HG03354 (cell line): ENCODE measurements at regions not wholly inside any gene's neighbourhood (a gene's known extent, or its start where the extent isn't known, plus 50 kb on each side); places are given as distances from the start of the nearest gene placed in this dataset.

Source experiments
- ATAC-seq: cut with Tn5 transposase; IDR thresholded peaks from one replicate; pipeline ENCODE4 v1.9.1; 2021; ENCODE audit warnings: mild to moderate bottlenecking; ENCODE audit not compliant: unreplicated experiment, poor library complexity, severe bottlenecking

DNA sequence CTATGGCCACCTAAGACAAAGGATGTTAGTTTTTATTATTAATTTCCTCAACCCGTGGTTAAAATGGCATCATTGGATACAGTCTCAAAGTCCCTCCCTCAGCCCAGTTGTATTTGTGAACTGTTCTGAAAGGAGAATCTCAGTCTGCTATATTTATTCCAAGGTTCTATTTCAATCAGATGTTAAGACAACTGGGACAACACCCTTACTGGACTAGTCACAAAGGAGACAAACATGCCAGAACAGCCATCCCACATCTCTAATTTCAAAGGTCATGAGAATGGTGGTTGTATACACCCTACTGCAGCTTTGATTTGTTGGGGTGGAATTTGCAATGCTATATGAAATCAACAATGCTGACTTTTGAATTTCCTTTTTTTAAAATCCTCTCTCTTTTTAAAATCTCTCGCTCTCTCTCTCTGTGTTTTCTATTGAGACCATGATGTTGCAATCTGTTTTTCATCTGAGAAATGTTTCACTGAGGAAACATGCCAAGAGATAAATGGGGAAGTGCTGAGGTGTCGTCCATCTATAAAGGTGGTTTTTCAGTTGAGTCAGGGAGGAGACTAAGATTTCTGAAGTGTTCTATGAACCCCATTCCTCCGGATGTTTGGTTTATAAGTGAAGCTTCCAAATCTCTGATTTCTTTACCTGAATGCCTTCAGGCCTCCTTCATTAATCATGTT, 201.5 kb upstream of the GATB start:
- no peak for ATAC-seq

DNA sequence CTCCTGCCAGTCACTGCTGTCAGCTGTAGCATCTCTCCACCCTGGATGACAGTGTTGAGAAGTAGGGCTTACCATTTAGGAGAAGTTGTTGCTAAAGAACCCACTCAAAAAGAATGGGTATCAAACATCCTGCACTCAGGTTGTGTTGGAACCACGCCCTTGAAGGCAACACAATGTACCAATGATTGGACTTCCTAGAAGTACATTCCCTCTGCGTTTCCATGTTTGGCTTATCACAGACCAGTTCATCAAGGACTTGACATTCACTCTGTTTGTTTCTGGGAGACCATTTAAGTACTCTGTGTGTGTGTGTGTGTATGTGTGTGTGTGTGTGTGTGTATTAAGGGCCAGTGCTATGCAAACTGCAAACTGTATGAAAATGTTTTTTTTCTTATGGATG, 200.6 kb upstream of the GATB start:
- no peak for ATAC-seq

DNA sequence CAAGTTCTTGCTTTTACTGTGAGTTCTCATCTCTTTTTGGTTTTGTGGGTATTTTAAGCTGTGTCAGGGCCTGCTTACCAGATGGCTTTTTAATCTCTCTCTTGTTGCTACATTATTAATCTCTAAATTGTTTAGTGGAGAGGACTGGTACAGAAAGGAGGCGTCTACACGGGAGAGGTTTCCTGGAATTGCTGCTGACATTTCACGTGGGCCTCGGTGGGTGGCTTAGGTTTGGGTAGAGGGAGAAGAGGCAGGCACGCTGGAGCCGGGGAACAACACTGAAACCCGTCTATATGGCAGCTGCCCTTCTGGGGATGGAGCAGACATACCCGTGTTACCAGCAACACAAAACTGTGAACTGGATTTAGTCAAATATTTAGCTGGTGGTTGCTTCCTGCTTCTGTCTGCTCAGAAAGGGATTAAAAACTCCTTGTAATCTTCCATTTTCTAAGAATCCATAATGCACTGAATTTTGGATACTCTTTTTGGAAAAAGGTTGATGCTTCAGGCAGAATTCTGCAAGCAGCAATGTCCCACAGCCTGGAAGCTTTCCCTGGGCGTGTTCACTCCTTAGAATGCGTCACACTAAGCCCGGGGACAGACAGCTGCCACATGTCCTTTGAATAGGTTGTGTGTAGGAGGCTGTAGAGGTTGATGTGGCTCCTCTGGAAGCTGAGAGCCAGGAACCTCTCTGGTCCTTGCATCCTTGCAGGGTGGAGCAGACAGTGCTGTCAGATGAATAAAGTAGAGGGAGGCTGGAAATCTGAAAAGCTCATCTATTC, 199.8 kb upstream of the GATB start:
- no peak for ATAC-seq

DNA sequence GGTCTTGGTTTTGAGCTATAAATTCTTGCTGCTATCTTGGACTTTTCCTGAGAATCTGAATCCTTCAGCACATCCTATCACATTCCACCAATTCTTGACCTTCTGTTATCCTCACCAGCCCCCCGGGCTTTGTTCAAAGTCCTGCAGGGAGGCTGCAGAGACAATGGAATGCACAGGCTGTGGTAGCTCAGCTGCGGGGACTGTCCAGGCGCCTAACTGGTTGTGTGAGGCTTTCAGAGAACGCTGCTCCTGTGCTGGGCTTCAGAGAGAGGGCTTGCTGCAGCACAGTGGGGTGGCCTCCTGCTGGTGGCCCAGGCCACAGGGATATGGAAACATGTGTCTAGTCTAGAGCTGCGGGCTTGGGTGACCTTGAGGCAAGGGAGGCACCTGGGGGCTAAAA, 196.3 kb upstream of the GATB start:
- no peak for ATAC-seq

DNA sequence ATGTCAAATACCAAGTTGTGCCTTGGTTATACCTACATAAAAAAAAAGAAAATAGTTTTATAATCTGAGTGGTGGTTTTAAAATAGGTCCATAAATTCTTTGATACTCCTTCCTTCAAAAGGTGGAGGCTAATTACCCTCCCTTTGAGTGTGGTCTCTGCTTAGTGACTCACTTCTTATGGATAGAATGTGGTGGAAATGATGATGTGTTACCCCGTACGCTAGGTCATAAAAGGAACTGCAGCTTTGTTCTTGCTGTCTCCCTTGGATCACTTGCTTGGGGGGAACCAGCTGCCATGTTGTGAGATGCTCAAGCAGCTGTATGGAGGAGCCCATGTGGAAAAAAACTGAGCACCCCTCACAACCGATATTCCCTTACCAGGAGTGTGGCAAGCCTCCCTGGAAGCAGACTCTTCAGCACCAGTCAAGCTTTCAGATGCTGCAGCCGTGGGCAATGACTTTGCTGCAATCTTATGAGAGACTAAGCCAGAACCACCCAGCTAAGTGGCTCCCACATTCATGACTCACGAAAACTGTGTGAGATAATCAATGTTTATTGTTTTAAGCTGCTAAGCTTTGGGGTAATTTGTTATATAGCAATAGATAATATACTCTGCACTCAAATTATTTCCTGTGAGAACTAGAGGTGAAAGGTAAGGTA, 195.0 kb upstream of the GATB start:
- ATAC-seq, result no peak

DNA sequence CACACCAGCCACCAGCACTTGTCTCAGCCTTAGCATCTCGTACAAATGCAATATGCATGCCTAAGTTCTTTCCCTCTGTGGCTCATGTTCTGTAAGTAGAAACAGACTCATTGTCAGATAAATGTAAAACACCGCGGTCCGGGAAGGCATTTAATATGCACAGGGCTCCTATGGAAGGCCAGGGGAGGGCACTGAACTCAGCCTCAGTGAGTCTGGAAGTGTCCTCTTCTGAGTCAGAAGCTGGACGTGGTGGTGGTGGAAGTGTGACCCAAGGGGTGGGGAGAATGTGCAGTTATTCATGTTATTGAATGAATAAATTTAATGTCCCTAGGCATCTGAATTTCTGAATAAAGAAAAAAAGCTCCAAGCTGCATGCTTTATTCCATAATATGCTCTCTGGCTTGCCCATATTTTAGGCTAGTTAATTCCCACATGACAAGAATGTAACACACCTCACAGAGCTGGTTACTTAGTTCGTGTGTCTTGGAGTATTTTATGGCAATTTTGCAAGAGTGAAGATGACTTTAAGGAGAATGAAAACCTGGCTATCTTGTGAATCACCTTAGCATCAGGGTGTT, 193.1 kb upstream of the GATB start:
- ATAC-seq, result no peak

DNA sequence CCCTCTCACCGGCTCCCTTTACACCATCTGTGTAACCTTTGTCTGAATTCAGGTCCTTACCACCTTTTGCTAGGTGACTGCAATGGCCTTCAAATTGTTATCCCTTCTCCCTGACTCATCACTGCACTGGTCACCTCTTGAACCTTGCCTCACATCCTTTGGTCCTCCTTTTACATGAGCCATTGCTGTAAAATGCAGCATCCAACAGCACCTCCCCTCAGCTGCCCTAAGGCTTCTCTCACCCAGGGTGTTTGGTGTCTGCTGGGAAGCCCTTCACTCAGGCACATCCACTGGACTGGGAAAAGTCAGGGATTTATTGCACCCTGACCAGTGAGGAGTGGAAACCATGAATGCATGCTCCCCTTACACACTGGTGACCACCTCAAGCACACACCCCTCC, 192.5 kb upstream of the GATB start:
- no peak for ATAC-seq

DNA sequence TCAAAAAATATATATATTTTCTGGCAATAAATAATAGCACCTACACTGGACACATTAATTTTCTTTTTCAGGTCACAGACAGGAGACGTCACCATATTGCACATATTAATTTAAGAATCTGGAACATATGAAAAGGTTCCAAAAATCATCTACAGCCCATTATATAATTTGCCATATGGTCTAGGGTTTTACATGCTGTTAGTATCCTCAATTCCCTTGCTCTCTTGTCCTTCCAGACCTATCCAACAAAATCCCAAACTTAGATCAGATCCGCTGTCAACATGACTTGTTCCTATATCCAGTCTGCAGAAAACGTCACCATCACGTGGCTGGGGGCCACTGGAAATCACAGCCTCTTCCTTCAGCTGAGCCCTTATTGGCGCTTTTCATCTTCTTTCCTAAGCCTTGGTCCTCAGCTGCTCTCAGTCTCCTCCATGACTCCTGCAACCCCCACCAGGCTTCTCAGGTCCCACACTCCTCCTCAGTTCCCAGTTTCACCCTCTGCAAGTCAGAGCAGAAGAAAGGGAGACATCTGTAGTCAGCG, 192.0 kb upstream of the GATB start:
- no peak for ATAC-seq

DNA sequence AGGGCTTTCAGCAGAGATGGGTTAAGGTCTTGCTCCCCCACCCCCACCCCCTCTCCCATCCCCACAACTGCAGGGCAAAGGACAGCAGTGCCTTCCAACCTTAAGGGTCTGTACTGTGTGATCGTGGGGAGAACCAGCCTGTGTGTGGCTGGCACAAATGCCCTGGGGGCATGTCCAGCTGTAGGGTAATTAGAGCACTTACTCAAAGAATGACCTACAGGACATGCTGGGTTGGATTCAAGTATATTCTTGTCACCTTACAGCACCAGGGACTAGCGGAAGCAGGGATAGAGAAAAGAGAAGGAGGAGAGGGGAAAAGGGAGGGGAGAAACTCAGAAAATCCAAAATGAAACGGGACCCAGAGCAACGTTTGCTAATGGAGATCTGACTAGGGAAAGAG, 191.3 kb upstream of the GATB start:
- no peak for ATAC-seq

DNA sequence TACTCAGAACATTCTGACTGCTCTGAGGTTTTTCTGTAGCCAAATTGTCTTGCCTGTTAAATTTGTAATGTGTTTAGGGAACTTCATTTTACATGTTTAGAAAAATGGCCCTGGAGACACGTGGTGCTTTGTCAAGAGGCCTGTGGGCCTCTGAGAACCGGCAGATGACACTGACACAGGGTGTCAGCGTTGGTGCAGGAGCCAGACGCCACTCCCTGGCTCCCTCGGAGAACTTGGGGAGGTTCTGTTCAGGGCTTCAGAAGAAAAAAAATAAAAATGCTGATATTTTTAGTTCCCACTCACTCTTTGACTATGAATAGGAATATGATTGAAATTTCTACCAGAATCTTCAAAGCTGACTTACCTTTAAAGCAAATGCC, 190.9 kb upstream of the GATB start:
- ATAC-seq, result no peak

DNA sequence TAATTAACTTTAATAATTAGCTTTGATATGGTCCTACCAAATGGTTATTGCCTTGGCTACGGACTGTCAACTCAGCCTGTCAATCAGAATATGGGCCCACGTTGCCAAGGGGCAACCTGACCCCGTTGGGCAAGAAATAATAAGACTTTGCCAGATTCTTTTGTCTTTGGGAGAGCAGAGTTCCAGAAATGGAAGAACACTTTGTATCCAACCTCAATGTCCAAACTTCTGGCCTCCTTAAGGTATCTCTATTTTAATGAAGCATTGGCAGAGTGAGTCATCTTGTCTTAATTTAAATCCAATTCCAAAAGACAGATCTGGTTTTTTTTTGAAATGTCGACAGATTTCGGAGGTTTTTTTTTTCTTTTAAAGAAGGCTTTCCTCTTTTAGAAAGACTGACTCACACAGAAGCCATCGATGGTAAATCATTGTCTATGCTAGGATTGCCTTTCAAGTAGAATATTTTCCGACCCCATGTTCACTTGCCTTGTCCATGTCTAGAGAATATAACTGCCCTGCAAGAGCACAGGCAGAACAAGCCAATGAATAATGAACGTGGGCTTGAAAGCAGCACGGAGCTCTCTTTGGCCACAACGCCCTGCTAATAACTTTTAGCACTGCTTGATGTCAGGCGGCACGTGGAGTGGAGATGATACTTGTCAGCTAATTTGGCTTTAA, 190.3 kb upstream of the GATB start:
- ATAC-seq, result no peak

DNA sequence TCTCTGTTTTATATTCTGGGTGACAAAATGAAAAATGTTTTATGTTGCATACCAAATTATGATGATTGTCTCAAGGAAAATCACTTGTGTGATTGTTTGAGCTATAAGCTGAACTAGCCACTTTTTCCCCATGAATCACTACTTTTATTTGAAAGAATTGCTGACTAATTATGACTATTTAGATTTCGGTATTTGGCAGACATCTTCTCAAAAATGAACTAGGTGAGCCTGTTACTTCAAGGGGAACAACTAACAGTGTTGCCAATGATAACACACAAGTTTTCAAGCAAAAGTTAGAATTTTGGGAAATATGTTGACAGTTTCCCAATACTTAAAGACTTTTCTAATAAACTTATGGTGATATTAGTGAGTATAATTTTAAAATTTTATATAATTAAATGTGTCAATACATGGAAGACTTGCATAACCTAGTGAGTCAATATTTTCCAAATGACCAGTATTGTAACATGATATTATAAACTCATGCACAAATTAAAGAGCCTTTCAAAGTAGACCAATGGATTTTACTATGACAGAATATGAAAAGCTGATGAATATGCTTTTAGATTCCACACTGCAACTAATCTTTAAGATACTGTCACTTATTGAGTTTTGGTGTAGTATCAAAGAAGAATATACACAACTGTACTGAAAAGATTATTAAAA, 187.7 kb upstream of the GATB start:
- ATAC-seq, result no peak

DNA sequence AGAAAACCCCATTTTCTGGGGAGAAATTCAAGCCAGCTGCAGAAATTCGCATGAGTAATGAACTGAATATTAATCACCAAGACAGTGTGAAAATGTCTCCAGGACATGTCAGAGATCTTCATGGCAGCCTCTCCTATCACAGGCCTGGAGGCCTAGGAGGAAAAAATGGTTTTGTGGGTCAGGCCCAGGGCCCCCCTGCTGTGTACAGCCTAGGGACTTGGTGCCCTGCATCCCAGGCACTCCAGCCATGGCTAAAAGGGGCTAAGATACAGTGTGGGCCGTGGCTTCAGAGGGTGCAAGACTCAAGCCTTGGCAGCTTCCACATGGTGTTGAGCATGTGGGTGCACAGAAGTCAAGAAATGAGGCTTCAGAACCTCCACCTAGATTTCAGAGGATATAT, 185.9 kb upstream of the GATB start:
- ATAC-seq, result no peak

DNA sequence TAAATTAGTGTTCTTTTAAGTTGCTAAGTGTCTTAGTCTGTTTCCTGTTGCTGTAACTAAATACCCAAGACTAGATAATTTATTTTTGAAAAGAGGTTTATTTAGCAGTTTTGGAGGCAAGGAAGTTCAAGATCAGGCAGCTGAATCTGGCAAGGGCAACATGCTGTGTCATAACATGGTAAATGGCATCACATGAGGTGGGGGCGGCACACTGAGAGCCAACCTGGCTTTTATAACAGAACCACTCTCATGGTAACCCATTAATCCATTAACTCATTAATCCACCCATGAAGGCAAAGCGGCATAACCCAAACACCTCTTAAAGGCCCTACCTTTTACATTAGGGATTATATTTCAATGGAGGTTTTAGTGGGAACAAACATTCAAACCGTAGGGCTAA, 182.2 kb upstream of the GATB start:
- no peak for ATAC-seq

DNA sequence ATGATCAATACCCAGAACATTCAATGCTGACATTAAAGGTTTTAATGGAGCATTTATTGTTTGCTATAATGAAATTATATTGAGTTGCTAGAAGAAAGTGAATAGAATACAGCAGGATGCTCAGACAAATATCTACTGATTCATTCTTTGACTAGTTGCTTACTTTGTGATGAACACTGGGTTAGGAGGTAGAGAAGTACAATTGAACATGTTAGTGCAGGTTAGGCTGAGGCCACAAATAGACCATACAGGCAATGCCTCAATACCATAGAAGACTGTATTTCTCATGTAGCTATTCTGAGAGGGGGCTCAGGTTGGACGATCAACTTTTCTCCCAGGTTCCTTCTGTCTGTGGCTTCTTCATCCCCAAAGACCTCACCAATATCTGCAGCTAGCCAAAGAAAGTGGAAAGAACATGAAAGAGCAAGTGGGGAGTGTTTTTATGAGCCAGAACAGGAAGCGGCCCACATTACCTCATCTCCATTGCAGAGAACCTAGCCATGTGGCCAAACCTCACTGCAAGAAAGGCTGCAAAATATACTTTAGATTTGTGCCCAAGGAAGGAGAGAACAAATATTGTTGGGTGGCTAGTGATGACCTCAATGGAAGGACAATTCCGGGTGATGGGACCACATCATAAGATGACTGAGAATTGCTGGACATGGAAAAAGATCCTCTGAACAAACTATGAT, 180.3 kb upstream of the GATB start:
- ATAC-seq, result no peak

DNA sequence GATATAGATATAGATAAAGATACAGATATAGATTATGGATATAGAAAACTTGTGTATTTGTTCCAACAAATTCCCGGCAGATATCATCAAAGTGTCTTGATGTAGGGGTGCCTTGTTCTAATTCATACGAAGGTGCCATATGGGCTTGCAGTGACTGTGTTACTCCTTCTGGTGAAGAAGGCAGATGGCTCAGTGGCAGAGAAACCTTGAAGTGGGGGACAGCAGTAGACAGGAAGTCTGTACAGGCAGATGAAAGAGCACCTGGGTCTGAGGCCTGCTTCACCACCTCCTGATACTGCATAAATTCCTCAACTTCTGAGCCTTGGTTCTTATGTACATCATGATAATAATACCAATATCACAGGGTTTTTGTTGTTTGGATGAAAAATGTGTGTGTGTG, 179.5 kb upstream of the GATB start:
- ATAC-seq, result no peak

DNA sequence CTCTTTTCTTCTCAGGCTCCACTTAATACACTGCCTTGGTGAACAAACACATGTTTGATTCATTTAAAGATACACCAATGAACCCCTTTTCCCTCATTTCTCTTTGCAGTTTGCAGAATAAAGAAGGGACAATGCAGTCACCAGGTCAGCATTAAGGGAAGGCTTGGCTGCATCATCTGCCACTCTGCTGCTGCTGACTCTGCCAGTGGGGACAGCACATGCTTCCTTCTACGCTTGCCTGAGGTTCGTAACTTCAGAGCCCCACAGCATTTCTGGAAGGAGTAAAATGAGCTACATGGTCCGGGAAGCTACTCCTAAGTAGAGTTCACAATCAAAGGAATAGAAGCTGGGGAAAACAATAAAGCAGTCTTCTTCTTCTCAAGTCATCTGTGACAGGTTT, 178.9 kb upstream of the GATB start:
- no peak for ATAC-seq

DNA sequence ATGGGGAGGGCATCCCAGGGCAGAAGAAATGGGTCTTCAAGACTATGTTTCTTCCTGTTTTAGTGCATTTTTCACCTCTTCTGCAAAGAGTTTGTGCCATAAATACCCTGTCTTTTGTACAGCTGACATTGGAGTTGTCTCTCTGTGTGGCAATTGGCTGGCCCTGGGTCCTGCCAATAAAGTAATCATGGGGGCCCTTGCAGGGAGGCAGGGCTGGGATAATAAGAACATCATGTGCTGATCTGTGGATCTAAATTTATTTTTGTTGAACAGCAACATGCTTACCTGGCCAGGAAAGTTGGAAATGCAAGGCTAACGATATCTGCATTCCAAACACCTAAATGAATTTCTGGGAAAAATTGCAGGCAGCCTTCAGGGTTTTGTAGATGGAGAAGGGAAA, 174.6 kb upstream of the GATB start:
- no peak for ATAC-seq

DNA sequence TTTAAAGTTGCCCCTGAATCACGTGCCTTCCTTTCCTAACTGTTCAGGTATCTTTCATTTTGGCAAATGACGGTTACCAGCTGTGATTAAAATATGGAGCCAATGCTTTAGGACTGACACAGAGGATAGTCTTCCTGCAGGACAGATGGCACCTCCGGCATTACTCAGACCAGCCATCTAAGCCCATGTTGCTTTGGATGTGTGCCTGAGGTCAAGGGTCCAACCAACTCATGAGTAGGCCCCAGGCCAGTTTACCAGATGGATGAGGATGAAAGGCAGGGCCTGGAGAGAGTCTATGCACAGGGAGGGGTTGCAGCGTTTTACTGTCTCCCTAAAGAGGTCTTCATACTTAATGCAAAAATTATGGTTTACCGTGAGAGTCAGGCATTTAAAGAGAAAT, 174.0 kb upstream of the GATB start:
- ATAC-seq, result no peak
